T-cell (primary cell): ENCODE measurements at regions not wholly inside any gene's neighbourhood (a gene's known extent, or its start where the extent isn't known, plus 50 kb on each side); places are given as distances from the start of the nearest gene placed in this dataset.

ENCODE experiments used
- ATAC-seq, 4 experiments: fragments of 200-7000 bp in 3 of 4; fragments of 150-1000 bp in 1 of 4; cut with Tn5 transposase; replicated peaks in 1 of 4; 1 replicate in 3 of 4; 2 replicates in 1 of 4; pipeline ENCODE4 v1.10.0; 2021; ENCODE audit warnings: moderate library complexity in 3 of 4, mild to moderate bottlenecking in 2 of 4, moderate number of reproducible peaks in 1 of 4
- CTCF ChIA-PET, 2 donors: fragments of 300-600 bp; sonication (Branson Sonifier 250); formaldehyde crosslinking; loops; one replicate each; lab custom pipeline; 2022; ENCODE audit warnings: antibody characterized with exemption in 2 of 2; lab: Charles Lee
- POLR2A ChIA-PET, 2 donors: fragments of 300-600 bp; sonication (Branson Sonifier 250); formaldehyde crosslinking; loops; one replicate each; lab custom pipeline; 2022; ENCODE audit warnings: antibody characterized with exemption in 2 of 2; lab: Charles Lee
- DNase-seq, 35 experiments: peaks; one replicate each; pipeline versions ENCODE4 v3.0.0 to v3.0.0-alpha.2; 2013 to 2023
- H3K27ac ChIP-seq: one replicate; pipeline ENCODE4 v1.5.1; 2013; ENCODE audit warnings: low read length
- H3K27me3 ChIP-seq, 2 experiments: replicated peaks in 1 of 2; 1 replicate in 1 of 2; 2 replicates in 1 of 2; pipeline versions ENCODE4 v1.6.1 to v1.7.0; 2013; ENCODE audit warnings: low read length in 1 of 2, mixed read lengths in 1 of 2; ENCODE audit not compliant: control insufficient read depth in 2 of 2, insufficient read depth in 2 of 2; ENCODE audit errors: extremely low read depth in 1 of 2
- H3K36me3 ChIP-seq, 2 donors: 1 replicate in 1 of 2; 2 replicates in 1 of 2; pipeline versions ENCODE4 v1.6.1 to v1.7.0; 2013; ENCODE audit warnings: low read length in 1 of 2; ENCODE audit not compliant: control insufficient read depth in 2 of 2, insufficient read depth in 1 of 2; ENCODE audit errors: extremely low read depth in 1 of 2
- H3K4me1 ChIP-seq, 2 experiments: 1 replicate in 1 of 2; 2 replicates in 1 of 2; pipeline versions ENCODE4 v1.6.1 to v1.7.0; 2013; ENCODE audit warnings: low read length in 2 of 2, mixed read lengths in 1 of 2; ENCODE audit not compliant: insufficient read depth in 2 of 2, control insufficient read depth in 1 of 2; ENCODE audit errors: extremely low read depth in 1 of 2
- H3K4me3 ChIP-seq, 2 donors: 1 replicate in 1 of 2; 2 replicates in 1 of 2; pipeline versions ENCODE4 v1.5.1 to v1.7.0; 2013; ENCODE audit warnings: mild to moderate bottlenecking in 2 of 2, low read length in 1 of 2, moderate library complexity in 1 of 2; ENCODE audit not compliant: control insufficient read depth in 1 of 2; ENCODE audit errors: extremely low read depth in 1 of 2
- H3K9me3 ChIP-seq: 2 replicates; pipeline ENCODE4 v1.7.0; 2013
- H3K27ac Mint-ChIP-seq, 2 donors: one replicate each; pipeline ENCODE4 v1.8.0; 2020 to 2021; ENCODE audit warnings: mild to moderate bottlenecking in 2 of 2, mixed read lengths in 2 of 2
- H3K27me3 Mint-ChIP-seq, 2 donors: one replicate each; pipeline ENCODE4 v1.8.0; 2021 to 2022; ENCODE audit warnings: mixed read lengths in 2 of 2
- H3K36me3 Mint-ChIP-seq: one replicate; pipeline ENCODE4 v1.8.0; 2021; ENCODE audit warnings: mixed read lengths
- H3K4me1 Mint-ChIP-seq, 3 donors: one replicate each; pipeline ENCODE4 v1.8.0; 2020 to 2022; ENCODE audit warnings: mixed read lengths in 3 of 3, mild to moderate bottlenecking in 1 of 3
- H3K4me3 Mint-ChIP-seq, 3 donors: one replicate each; pipeline ENCODE4 v1.8.0; 2020 to 2022; ENCODE audit warnings: mild to moderate bottlenecking in 3 of 3, mixed read lengths in 3 of 3, moderate library complexity in 3 of 3
- H3K9me3 Mint-ChIP-seq, 3 donors: one replicate each; pipeline ENCODE4 v1.8.0; 2020 to 2022; ENCODE audit warnings: mixed read lengths in 3 of 3
- WGBS: methylation state at CpG from one replicate; pipeline ENCODE4 v1.1.5; 2013; ENCODE audit warnings: missing lambda C conversion rate; ENCODE audit not compliant: insufficient coverage; 5-methylcytosine and 5-hydroxymethylcytosine counted together

GRCh38 chr7:32167815-32168214, 97.6 kb upstream of the PDE1C start:
- Mint-ChIP-seq H3K4me1 (no peaks in the 10 kb centered on the region), H3K4me3 (no peak overlapping the region), H3K9me3 (peaks cover 0 to 8% (median 0%) of the 10 kb centered on the region in 3 donors), H3K27me3 (no peaks in the 10 kb centered on the region), H3K27ac (no peak overlapping the region), H3K36me3 (no peaks in the 10 kb centered on the region)
- POLR2A ChIA-PET: no interaction called here
- no peak for DNase-seq
- Histone ChIP-seq H3K36me3 (no peaks in the 10 kb centered on the region), H3K9me3 (no peaks in the 10 kb centered on the region), H3K4me1 (no peaks in the 10 kb centered on the region), H3K4me3 (no peak overlapping the region), H3K27me3 (no peaks in the 10 kb centered on the region), H3K27ac (no peak overlapping the region)
- CTCF ChIA-PET: no interaction called here
- ATAC-seq: no peak

GRCh38 chr7:32167256-32167655, 97.0 kb upstream of the PDE1C start:
- Mint-ChIP-seq H3K27me3 (no peaks in the 10 kb centered on the region), H3K27ac (no peak overlapping the region), H3K36me3 (no peaks in the 10 kb centered on the region), H3K9me3 (peaks cover 0 to 8% (median 0%) of the 10 kb centered on the region in 3 donors), H3K4me1 (no peaks in the 10 kb centered on the region), H3K4me3 (no peak overlapping the region)
- ChIA-PET POLR2A (no interaction called here), CTCF (no interaction called here)
- no CpG with 5 or more reads among the region's 2 CpGs for WGBS
- Histone ChIP-seq H3K4me1 (no peaks in the 10 kb centered on the region), H3K27ac (no peak overlapping the region), H3K9me3 (no peaks in the 10 kb centered on the region), H3K27me3 (no peaks in the 10 kb centered on the region), H3K36me3 (no peaks in the 10 kb centered on the region), H3K4me3 (no peak overlapping the region)
- DNase-seq: no peak
- no peak for ATAC-seq

GRCh38 chr7:32164341-32164996, 94.3 kb upstream of the PDE1C start:
- H3K9me3 Mint-ChIP-seq: peaks cover 0 to under 1% (median 0%) of the 10 kb centered on the region in 3 donors
- WGBS: 50% methylated on average over 1 of the region's 1 CpG
- H3K27me3 ChIP-seq: no peaks in the 10 kb centered on the region
- no peak for DNase-seq
- no peak for ATAC-seq
- H3K4me1 ChIP-seq: no peaks in the 10 kb centered on the region
- H3K27ac ChIP-seq: no peak overlapping the region
- POLR2A ChIA-PET: no interaction called here
- H3K4me3 Mint-ChIP-seq: no peak overlapping the region
- H3K4me3 ChIP-seq: no peak overlapping the region
- no peak overlapping the region for H3K27ac Mint-ChIP-seq
- H3K36me3 ChIP-seq: no peaks in the 10 kb centered on the region
- no peaks in the 10 kb centered on the region for H3K36me3 Mint-ChIP-seq
- H3K27me3 Mint-ChIP-seq: no peaks in the 10 kb centered on the region
- H3K4me1 Mint-ChIP-seq: no peaks in the 10 kb centered on the region
- CTCF ChIA-PET: interaction anchor here in 1 of 2 donors (0.6 kb wide), 1 partner anchor 17 kb away, joined by 3 read pairs; no protein-coding TSS in a partner anchor
- no peaks in the 10 kb centered on the region for H3K9me3 ChIP-seq

GRCh38 chr7:32163896-32164295, 93.7 kb upstream of the PDE1C start:
- Mint-ChIP-seq H3K4me1 (no peaks in the 10 kb centered on the region), H3K36me3 (no peaks in the 10 kb centered on the region), H3K4me3 (no peak overlapping the region), H3K27ac (no peak overlapping the region), H3K27me3 (peaks cover 0 to 1% of the 10 kb centered on the region in 2 donors), H3K9me3 (peaks cover 0 to 6% (median 0%) of the 10 kb centered on the region in 3 donors)
- Histone ChIP-seq H3K4me1 (no peaks in the 10 kb centered on the region), H3K9me3 (no peaks in the 10 kb centered on the region), H3K27ac (no peak overlapping the region), H3K36me3 (no peaks in the 10 kb centered on the region), H3K4me3 (no peak overlapping the region), H3K27me3 (no peaks in the 10 kb centered on the region)
- CTCF ChIA-PET: no interaction called here
- POLR2A ChIA-PET: no interaction called here
- ATAC-seq (no peak), DNase-seq (no peak)

- Histone ChIP-seq H3K4me3 (no peak overlapping the region), H3K4me1 (no peaks in the 10 kb centered on the region), H3K27ac (no peak overlapping the region), H3K9me3 (no peaks in the 10 kb centered on the region), H3K27me3 (no peaks in the 10 kb centered on the region), H3K36me3 (no peaks in the 10 kb centered on the region)
- DNase-seq (no peak), ATAC-seq (no peak)
- peaks cover 0 to 8% (median 0%) of the 10 kb centered on the region in 3 donors for H3K9me3 Mint-ChIP-seq
- POLR2A ChIA-PET: no interaction called here
- H3K36me3 Mint-ChIP-seq: no peaks in the 10 kb centered on the region
- H3K4me1 Mint-ChIP-seq: no peaks in the 10 kb centered on the region
- H3K27ac Mint-ChIP-seq: no peak overlapping the region
- H3K4me3 Mint-ChIP-seq: no peak overlapping the region
- CTCF ChIA-PET: interaction anchor here in 1 of 2 donors (0.5 kb wide), 1 partner anchor 112 kb away, joined by 5 read pairs; no protein-coding TSS in a partner anchor
- 79% methylated on average over 3 of the region's 7 CpGs for WGBS
- peaks cover 0 to 4% of the 10 kb centered on the region in 2 donors for H3K27me3 Mint-ChIP-seq
These were observed 93.1 kb upstream of the PDE1C start for GRCh38 chr7:32163141-32163806.

GRCh38 chr7:32161708-32162107, 91.5 kb upstream of the PDE1C start:
- DNase-seq: no peak
- CTCF ChIA-PET: no interaction called here
- Mint-ChIP-seq H3K4me3 (no peak overlapping the region), H3K9me3 (peaks cover 0 to 8% (median 0%) of the 10 kb centered on the region in 3 donors), H3K36me3 (no peaks in the 10 kb centered on the region), H3K4me1 (no peaks in the 10 kb centered on the region), H3K27me3 (peaks cover 0 to 4% of the 10 kb centered on the region in 2 donors), H3K27ac (no peak overlapping the region)
- no peaks in the 10 kb centered on the region for H3K4me1 ChIP-seq
- H3K4me3 ChIP-seq: no peak overlapping the region
- no peaks in the 10 kb centered on the region for H3K9me3 ChIP-seq
- no peak for ATAC-seq
- 80% methylated on average over 1 of the region's 2 CpGs for WGBS
- H3K27me3 ChIP-seq: no peaks in the 10 kb centered on the region
- POLR2A ChIA-PET: no interaction called here
- no peak overlapping the region for H3K27ac ChIP-seq
- H3K36me3 ChIP-seq: no peaks in the 10 kb centered on the region
